Embryonic facial prominence (tissue), 1 donor: ENCODE measurements at regions not wholly inside any gene's neighbourhood (a gene's known extent, or its start where the extent isn't known, plus 50 kb on each side); places are given as distances from the start of the nearest gene placed in this dataset.
"Not testable (repeated sequence)": the region's sequence is repeated elsewhere in the genome, so short reads cannot be mapped to it uniquely, and the experiment has no call there.

Experiments used
- DNase-seq: peaks from one replicate; pipeline ENCODE4 v3.0.0-alpha.2; 2016; ENCODE audit errors: extremely low spot score

DNA sequence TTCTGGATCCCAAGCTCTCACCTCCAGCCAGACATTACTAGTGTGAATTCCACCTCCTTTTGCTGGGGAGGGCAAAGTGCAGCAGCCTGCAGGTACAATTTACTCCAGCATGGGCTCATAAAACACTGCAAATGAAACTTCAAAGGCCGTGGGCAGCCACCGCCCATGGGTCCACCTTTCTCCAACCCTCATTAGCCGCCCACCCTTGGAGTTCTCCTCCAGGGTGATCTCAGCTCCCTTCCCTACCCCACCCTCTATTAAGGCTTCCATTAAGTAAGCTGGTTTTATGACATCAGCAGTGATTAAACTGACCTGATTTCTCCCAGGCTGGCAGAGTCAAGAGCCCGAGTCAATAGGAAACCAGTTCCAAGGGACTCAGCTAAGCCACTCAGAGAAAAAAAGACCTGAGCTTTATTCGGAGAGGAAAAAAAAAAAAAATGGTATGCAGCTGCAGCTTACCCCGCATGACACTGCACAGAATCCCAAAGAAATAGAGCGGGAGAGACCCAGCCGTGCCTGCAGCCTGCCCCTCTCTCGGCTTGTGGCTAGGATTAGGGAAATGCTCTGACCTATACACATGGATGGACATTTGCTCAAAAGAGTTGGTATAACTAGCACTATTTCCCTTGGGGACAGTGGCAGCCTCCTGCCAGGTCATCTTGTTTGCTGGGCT is 319.6 kb downstream of the PTTG2 start:
- no peak for DNase-seq

GRCh38 chr4:38280323-38280706 is 320.1 kb downstream of the PTTG2 start:
- no peak for DNase-seq

DNA sequence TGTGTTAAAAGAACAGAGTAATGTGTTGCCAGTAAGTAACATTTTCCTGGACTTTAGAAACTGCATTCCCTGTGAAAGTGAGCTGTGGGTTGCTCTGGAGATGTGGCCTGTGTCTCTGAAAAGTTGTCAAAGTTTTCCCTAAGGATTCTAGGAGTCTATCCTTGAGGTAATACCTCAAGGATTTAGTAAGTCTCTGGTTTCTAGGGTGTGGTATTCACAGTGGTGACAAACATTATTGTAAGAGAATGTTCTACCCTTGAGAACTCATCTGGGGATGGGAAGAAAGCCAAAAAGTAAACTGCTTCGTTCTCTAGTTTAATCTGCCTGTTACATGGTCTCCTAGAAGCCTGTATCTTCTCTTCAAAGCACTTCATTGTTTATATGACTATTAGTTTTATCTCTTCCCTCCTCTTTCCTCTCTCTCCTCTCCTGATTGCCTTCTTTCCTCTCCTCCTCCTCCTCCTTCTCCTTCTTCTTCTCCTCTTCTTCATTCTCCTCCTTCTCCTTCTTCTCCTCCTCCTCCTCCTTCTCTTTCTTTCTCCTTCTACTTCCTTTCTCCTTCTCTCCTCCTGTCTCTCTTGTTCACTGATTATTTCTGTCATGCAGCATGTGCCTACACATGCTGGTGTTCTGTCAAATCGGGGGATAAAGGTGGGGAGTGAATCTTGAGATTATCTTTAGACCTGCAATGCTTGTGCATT is 321.3 kb downstream of the PTTG2 start:
- no peak for DNase-seq

GRCh38 chr4:38283724-38284123 is 323.5 kb downstream of the PTTG2 start:
- no peak for DNase-seq

DNA sequence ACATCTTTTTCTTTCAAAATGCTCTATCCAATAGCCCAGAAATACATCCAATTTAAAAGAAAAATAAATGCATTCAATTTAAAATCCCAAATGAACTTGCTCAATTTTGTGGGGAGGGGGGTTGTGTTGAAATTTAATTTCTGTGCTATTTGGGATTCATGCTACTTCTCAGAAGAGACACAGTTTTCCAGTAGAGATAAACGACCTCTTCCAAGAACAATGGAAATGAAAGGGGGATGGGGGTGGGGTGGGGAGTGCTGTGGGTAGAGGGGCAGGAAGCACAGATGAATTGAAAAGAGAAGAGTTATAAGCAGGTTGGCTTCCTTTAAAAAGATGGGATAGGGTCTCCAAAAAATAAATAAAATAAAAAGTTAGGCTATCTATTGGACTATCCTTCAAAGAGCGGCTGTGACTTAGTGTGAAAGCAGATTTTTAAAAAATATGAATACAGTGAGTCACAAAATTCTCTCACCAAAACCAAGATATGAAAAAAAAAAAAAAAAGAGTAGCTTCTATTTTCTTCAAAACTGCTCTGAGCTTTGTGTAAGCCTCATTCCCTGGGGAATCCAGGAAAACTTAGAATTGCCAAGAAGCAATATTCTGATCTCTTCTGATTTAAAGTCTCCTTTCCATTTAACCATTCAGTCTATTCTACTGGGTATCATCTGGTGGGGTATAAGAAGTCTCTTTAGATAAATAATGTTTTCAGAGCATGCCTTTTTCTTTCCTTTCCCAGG is 324.3 kb downstream of the PTTG2 start:
- no peak for DNase-seq

DNA sequence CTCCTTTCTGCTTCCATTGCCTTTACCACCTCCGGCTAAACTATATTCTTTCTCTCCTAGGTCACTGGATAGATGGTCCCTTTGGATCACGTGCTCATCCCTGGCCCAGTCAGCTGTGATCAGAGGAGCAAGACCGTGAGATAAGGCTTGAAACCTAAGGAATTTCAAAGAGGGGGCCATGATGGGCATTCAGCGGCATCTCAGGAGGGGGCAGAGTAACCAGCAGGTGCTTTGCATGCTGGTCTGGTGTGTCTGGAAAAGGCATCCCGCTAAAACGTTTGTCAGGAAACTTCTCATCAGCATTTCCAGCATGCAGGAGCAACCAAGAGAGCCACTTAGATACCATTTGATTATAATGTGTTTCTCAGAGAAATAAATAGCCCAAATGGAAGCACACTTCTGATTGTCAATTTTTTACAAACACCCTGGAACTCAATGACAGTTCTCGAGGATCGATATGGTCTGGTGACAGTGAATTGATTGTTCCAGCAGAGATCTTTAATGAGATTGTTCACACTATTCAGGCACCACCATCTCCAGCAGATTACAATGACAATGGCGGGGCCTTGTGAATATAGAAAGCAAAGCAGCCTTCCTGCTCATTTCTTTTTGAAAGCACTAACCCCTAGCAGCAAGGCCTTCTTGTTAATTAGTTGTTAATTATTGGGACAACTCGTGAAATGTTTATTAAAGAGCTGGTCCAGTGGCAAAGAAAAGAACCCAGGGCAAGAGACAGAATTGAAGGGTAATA is 327.1 kb downstream of the PTTG2 start:
- no peak for DNase-seq

DNA sequence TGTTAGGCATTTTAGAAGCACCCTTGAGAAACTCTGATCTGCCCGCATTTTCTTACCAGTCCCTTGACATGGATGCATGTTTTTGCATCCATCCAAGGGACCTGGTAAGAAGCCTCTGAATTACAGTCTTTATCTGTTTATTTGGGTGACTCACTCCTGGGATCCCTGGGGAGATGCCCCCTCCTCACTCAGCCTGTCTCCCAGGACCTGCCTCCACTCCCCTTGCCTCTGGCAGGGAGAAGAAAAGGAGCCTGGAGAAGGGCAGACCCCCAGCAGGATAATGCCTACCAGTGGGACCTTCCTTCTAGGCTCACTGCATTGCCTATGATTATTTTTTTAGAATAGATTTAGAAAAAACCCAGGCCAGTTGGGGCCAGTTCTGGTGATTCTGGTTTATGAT is 329.4 kb downstream of the PTTG2 start:
- DNase-seq, result no peak

- no peak for DNase-seq
Measured at GRCh38 chr4:38290366-38290765, 330.2 kb downstream of the PTTG2 start.

DNA sequence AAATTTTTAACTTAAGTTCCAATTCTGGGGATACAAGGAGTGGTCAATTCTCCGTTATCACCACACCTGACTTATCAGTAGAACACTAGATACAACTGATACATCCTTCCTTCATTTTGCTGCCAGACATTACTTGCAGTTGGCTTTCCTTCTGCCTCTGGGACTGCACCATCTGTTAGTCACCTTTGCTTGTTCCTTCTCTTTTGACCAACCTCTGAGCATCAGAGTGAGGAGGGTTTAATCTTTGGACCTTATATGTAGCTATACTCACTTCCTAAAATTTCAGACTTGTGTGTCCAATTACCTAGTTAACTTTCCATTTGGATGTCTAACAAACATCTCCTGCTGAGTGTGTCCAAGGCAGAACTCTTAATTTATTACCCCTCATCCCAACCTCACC is 330.7 kb downstream of the PTTG2 start:
- no peak for DNase-seq

DNA sequence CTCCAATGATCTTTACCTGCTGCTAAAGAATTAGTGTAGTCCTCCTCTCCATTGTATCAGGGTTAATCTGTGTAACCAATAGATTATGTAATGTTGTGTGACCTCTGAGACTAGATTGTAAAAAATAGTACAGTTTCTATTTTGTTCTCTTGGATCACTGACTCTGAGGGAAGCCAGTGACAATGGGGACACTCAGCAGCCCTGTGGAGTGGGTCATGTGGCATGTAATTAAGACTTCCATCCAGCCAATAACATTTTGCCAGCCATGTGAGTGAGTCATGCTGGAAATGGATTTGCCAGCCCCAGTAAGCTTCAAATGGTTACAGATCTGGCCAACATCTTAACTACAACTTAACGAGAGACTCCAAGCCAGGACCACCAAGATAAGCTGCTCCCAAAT is 332.3 kb downstream of the PTTG2 start:
- DNase-seq, result no peak

DNA sequence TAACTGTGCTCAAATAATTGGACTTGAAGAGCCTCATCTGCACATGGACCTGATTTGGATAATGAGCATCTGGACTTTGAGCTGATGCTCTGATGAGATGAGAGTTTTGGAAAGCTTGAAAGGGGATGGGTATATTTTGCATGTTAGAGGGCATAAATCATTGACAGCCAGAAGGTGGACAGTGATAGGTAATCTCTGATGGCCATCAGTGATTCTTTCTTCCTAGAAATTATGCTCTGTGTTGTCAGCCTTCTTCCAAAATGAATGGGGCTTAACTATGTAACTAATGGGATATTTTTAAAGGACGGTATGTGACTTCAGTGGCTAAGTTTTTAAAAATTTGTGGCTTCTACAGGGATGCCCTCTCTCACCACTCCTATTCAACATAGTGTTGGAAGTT is 334.0 kb downstream of the PTTG2 start:
- DNase-seq, result no peak

DNA sequence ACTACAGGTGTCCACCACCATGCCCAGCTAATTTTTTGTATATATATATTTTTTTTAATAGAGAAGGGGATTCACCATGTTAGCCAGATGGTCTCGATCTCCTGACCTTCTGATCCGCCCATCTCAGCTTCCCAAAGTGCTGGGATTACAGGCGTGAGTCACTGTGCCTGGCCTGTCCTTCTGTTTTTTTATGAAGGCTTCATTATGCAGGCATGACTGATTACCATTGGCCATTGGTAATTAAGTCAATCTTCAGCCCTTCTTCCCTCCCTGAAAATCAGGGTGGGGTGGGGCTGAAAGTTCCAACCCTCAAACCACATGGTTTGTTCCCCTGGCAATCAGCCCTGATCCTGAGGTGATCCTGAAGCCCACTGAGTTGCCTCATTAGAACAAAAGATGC is 336.9 kb downstream of the PTTG2 start:
- no peak for DNase-seq

DNA sequence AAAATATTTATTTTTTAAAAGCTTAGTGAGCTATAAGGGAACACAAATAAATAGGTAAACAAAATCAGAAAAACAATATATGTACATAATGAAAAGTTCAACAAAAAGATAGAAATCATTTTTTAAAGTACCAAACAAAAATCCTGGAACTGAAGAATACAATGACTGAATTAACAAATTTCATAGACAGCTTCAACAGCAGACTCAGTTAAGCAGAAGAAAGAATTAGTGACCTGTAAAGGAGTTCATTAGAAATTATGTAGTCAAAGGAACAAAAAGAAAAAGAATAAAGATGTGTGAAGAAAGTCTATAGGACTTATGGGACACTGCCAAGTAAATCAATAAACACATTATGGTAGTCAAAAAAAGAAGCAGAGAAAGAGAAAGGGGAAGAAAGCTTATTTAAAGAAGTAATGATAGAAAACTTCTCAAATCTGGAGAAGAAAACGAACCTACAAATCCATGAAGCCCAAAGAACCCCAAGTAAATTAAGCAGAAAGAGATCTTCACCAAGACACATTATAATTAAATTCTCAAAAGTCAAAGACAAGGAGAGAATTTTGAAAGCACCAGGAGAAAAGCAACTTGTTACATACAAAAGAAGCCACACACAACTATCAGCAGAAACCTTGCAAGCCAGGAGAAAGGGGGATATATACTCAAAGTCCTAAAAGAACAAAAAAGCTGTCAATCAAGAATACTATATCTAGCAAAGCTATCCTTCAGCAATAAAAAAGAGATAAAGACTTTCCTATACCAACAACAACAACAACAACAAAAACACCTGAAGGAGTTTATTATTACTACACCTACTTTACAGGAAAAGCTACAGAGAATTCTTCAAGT is 338.9 kb downstream of the PTTG2 start:
- DNase-seq, result no peak

GRCh38 chr4:38302910-38303309 is 342.7 kb downstream of the PTTG2 start:
- no peak for DNase-seq

- DNase-seq, result not testable (repeated sequence)
Measured at GRCh38 chr4:38304460-38304859, 344.3 kb downstream of the PTTG2 start.

DNA sequence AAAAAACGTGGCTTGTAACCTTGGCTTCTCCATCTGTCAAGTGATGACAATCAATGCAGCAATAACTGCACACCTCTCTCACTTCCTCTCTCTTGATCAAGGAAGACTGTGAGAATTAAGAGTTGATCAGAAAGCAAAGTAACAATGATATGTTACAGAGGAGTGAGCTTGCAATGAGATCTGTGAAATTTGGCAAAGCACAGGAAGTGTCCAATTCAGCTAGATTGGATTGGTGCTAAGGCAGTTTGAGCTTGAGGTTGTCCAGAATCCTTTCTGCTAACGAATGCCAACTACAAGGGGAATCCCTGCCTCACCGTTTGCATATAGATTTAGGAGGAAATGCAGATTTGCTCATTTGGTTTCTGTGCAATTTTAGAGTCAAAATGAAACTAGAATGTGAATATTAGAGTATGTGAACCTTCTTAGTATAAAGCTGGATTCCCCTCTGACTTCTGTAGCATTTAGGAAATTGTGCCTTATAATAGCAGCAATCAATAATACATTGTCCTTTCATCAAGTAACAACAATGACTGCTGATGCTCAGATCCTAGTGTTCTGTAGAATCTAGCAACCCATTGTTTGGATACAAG is 346.4 kb downstream of the PTTG2 start:
- DNase-seq, result no peak

- DNase-seq, result no peak
Measured at GRCh38 chr4:38308728-38309311, 348.6 kb downstream of the PTTG2 start.

GRCh38 chr4:38309471-38309870 is 349.3 kb downstream of the PTTG2 start:
- DNase-seq, result no peak

- DNase-seq, result no peak
Measured at GRCh38 chr4:38310446-38311043, 350.3 kb downstream of the PTTG2 start.

GRCh38 chr4:38311495-38312126 is 351.4 kb downstream of the PTTG2 start:
- no peak for DNase-seq
